Astrocyte of the cerebellum (primary cell): ENCODE measurements at regions not wholly inside any gene's neighbourhood (a gene's known extent, or its start where the extent isn't known, plus 50 kb on each side); places are given as distances from the start of the nearest gene placed in this dataset.

ENCODE experiments used
- DNase-seq: peaks from one replicate; pipeline ENCODE4 v3.0.0-alpha.2; 2011; ENCODE audit warnings: low read depth
- H3K4me3 ChIP-seq: 2 replicates; pipeline ENCODE4 v1.5.1; 2011; ENCODE audit warnings: mild to moderate bottlenecking, low read depth, low read length, moderate library complexity
- CTCF ChIP-seq: IDR thresholded peaks from 2 replicates; pipeline ENCODE4 v1.5.1; 2012; ENCODE audit warnings: low read length, low read depth, moderate library complexity, mild to moderate bottlenecking; ENCODE audit errors: missing control alignments
- in situ Hi-C: cut with HindIII; loops from 2 replicates; pipeline ENCODE4 v1.10.0; 2017; ENCODE audit warnings: low sequenced_read_pairs

- in situ Hi-C loops = no loop called here
- no peak overlapping the region for H3K4me3 ChIP-seq
- no peak for TF ChIP-seq CTCF
- no peak for DNase-seq
These were observed 116.2 kb downstream of the AASDH start for GRCh38 chr4:56271131-56271530.

DNA sequence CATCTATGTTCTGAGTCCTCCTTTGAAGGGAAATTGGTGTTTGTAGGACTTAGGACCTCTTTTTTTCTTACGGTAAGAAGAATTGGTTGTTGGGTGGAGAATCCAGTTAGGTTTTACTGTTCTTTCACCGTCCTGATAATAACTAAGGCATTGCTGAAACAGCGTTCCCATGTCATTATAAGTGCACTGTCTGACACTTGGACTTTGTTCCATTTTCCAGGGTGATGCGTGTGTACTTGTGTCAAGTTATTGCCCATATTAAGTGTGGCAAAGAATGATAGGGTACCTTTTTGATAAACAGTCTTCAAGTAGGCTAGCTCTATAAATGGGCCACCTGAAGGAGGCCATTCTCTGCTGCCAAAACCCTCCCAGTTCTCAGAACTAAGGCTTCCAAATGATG, 119.7 kb downstream of the AASDH start:
- in situ Hi-C loops = no loop called here
- DNase-seq = no peak
- H3K4me3 ChIP-seq = no peak overlapping the region
- no peak for TF ChIP-seq CTCF

- in situ Hi-C loops = no loop called here
- no peak for TF ChIP-seq CTCF
- DNase-seq = no peak
These were observed 122.4 kb downstream of the AASDH start for GRCh38 chr4:56264873-56265272.

GRCh38 chr4:56261027-56261426, 126.3 kb downstream of the AASDH start:
- DNase-seq = no peak
- in situ Hi-C loops = no loop called here
- no peak overlapping the region for H3K4me3 ChIP-seq
- no peak for TF ChIP-seq CTCF

More at GRCh38 chr4:56264873-56265272, 122.4 kb downstream of the AASDH start:
- no peak overlapping the region for H3K4me3 ChIP-seq

DNA sequence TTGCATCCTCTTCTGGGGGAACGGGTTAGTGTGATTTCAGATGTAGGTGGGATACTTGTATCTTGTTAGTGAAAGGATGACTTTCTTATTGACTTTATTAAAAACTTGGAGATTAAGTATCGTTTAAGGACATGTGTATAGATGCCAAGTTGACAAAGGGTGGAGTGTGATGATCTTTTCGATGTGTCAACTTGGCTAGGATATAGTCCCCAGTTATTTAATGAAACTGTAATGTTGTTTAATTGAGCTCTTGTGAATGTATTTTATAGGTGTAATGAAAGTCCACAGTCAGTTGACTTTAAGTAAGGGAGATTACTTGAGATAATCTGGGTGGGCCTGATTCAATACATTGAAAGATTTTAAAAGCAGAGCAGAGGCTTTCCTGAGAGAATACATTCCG, 127.0 kb downstream of the AASDH start:
- in situ Hi-C loops = no loop called here
- H3K4me3 ChIP-seq = no peak overlapping the region
- no peak for TF ChIP-seq CTCF
- no peak for DNase-seq

DNA sequence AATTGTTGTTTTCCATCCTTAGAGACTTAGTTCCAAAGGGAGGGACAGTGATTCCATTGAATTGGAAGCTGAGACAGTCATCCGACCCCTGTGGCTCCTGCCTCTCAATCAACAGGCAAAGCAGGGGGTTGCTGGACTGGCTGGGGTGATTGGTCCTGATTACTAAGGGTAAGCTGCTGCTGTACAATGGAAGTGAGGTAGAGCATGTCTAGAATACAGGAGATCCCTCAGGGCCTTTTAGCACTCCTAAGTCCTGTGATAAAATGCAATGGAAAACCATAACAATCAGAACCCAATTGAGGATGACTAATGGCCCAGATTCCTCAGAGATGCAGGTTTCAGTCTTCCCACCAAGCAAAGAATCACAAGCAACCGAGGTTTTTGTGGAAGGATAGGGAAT, 127.6 kb downstream of the AASDH start:
- in situ Hi-C loops = no loop called here
- DNase-seq = no peak
- H3K4me3 ChIP-seq = no peak overlapping the region
- TF ChIP-seq CTCF = no peak

DNA sequence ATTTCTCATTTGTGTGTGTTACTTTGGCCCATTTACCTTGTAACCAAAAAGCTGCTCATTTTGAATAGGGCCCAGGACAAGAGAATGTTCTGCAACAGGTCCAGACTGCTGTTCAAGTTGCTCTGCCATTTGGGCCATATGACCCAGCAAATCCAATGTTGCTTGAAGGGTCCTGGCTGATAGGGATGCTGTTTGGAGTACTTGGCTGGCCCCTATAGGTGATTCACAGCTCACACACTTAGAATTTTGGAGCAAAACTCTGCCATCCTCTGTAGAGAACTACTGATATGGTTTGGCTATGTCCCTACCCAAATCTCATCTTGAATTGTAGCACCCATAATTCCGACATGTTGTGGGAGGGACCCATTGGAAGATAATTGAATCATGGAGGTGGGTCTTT, 131.5 kb downstream of the AASDH start:
- no peak overlapping the region for H3K4me3 ChIP-seq
- no peak for TF ChIP-seq CTCF
- in situ Hi-C loops = no loop called here
- DNase-seq = no peak
